HEK293 (cell line): ENCODE measurements at regions not wholly inside any gene's neighbourhood (a gene's known extent, or its start where the extent isn't known, plus 50 kb on each side); places are given as distances from the start of the nearest gene placed in this dataset.

Source experiments
- GLIS1 ChIP-seq: fragments of 450-650 bp; formaldehyde crosslinking; IDR thresholded peaks from 2 replicates; pipeline ENCODE4 v1.5.1; 2016; ENCODE audit warnings: missing biosample characterization, missing genetic modification characterization
- OVOL3 ChIP-seq: fragments of 450-650 bp; formaldehyde crosslinking; IDR thresholded peaks from 2 replicates; pipeline ENCODE4 v1.5.1; 2016; ENCODE audit warnings: missing biosample characterization, missing genetic modification characterization
- PRDM2 ChIP-seq: fragments of 450-650 bp; formaldehyde crosslinking; IDR thresholded peaks from 2 replicates; pipeline ENCODE4 v1.5.1; 2016; ENCODE audit warnings: missing biosample characterization, missing genetic modification characterization, borderline replicate concordance
- SP2 ChIP-seq: fragments of 450-650 bp; formaldehyde crosslinking; IDR thresholded peaks from 2 replicates; pipeline ENCODE4 v1.5.1; 2016; ENCODE audit warnings: missing biosample characterization, missing genetic modification characterization
- SP7 ChIP-seq: fragments of 450-650 bp; formaldehyde crosslinking; IDR thresholded peaks from 2 replicates; pipeline ENCODE4 v1.5.1; 2016; ENCODE audit warnings: missing biosample characterization, missing genetic modification characterization
- TRIM28 ChIP-seq: IDR thresholded peaks from 2 replicates; pipeline ENCODE4 v1.6.1; 2011; ENCODE audit warnings: low read length, control low read depth, borderline replicate concordance
- ZBTB11 ChIP-seq: fragments of 450-650 bp; formaldehyde crosslinking; conservative IDR thresholded peaks from 2 replicates; pipeline ENCODE4 v1.5.1; 2016; ENCODE audit warnings: low read depth, missing biosample characterization, missing genetic modification characterization
- ZBTB17 ChIP-seq: fragments of 450-650 bp; formaldehyde crosslinking; IDR thresholded peaks from 2 replicates; pipeline ENCODE4 v1.5.1; 2016; ENCODE audit warnings: missing biosample characterization, missing genetic modification characterization
- ZBTB21 ChIP-seq: fragments of 450-650 bp; formaldehyde crosslinking; IDR thresholded peaks from 2 replicates; pipeline ENCODE4 v1.5.1; 2017; ENCODE audit warnings: missing biosample characterization, missing genetic modification characterization
- ZBTB7A ChIP-seq: fragments of 450-650 bp; formaldehyde crosslinking; IDR thresholded peaks from 2 replicates; pipeline ENCODE4 v1.5.1; 2016; ENCODE audit warnings: low read depth, missing biosample characterization, missing genetic modification characterization
- ZBTB8A ChIP-seq: fragments of 450-650 bp; formaldehyde crosslinking; IDR thresholded peaks from 2 replicates; pipeline ENCODE4 v1.5.1; 2016; ENCODE audit warnings: missing biosample characterization, missing genetic modification characterization
- ZNF132 ChIP-seq: fragments of 450-650 bp; formaldehyde crosslinking; IDR thresholded peaks from 2 replicates; pipeline ENCODE4 v1.5.1; 2017; ENCODE audit warnings: missing biosample characterization, missing genetic modification characterization, borderline replicate concordance
- ZNF133 ChIP-seq: fragments of 450-650 bp; formaldehyde crosslinking; IDR thresholded peaks from 2 replicates; pipeline ENCODE4 v1.5.1; 2016; ENCODE audit warnings: missing biosample characterization, missing genetic modification characterization
- ZNF140 ChIP-seq: fragments of 450-650 bp; formaldehyde crosslinking; IDR thresholded peaks from 2 replicates; pipeline ENCODE4 v1.5.1; 2016; ENCODE audit warnings: missing biosample characterization, missing genetic modification characterization
- ZNF157 ChIP-seq: fragments of 450-650 bp; formaldehyde crosslinking; IDR thresholded peaks from 2 replicates; pipeline ENCODE4 v1.5.1; 2016; ENCODE audit warnings: missing biosample characterization, missing genetic modification characterization
- ZNF211 ChIP-seq: fragments of 450-650 bp; formaldehyde crosslinking; IDR thresholded peaks from 2 replicates; pipeline ENCODE4 v1.5.1; 2016; ENCODE audit warnings: low read depth, missing biosample characterization, missing genetic modification characterization
- ZNF426 ChIP-seq: fragments of 450-650 bp; formaldehyde crosslinking; IDR thresholded peaks from 2 replicates; pipeline ENCODE4 v1.5.1; 2017; ENCODE audit warnings: missing biosample characterization, missing genetic modification characterization, mild to moderate bottlenecking, inconsistent platforms, moderate library complexity
- ZNF449 ChIP-seq: fragments of 450-650 bp; formaldehyde crosslinking; IDR thresholded peaks from 2 replicates; pipeline ENCODE4 v1.5.1; 2017; ENCODE audit warnings: missing biosample characterization, mild to moderate bottlenecking, missing genetic modification characterization, moderate library complexity
- ZNF473 ChIP-seq: fragments of 450-650 bp; formaldehyde crosslinking; IDR thresholded peaks from 2 replicates; pipeline ENCODE4 v1.5.1; 2017; ENCODE audit warnings: missing biosample characterization, missing genetic modification characterization
- ZNF501 ChIP-seq: fragments of 450-650 bp; formaldehyde crosslinking; IDR thresholded peaks from 2 replicates; pipeline ENCODE4 v1.5.1; 2016; ENCODE audit warnings: missing biosample characterization, missing genetic modification characterization
- ZNF513 ChIP-seq: fragments of 450-650 bp; IDR thresholded peaks from 2 replicates; pipeline ENCODE4 v1.5.1; 2018; ENCODE audit warnings: missing biosample characterization, missing genetic modification characterization
- ZNF549 ChIP-seq: fragments of 450-650 bp; IDR thresholded peaks from 2 replicates; pipeline ENCODE4 v1.5.1; 2018; ENCODE audit warnings: missing biosample characterization, missing genetic modification characterization, mild to moderate bottlenecking, inconsistent platforms, moderate library complexity
- ZNF610 ChIP-seq: fragments of 450-650 bp; formaldehyde crosslinking; IDR thresholded peaks from 2 replicates; pipeline ENCODE4 v1.5.1; 2016; ENCODE audit warnings: missing biosample characterization, missing genetic modification characterization, borderline replicate concordance
- ZNF629 ChIP-seq: fragments of 450-650 bp; formaldehyde crosslinking; IDR thresholded peaks from 2 replicates; pipeline ENCODE4 v1.5.1; 2017; ENCODE audit warnings: missing biosample characterization, missing genetic modification characterization
- ZNF658 ChIP-seq: fragments of 450-650 bp; formaldehyde crosslinking; IDR thresholded peaks from 2 replicates; pipeline ENCODE4; 2016; ENCODE audit warnings: missing biosample characterization, missing genetic modification characterization
- ZNF76 ChIP-seq: fragments of 450-650 bp; formaldehyde crosslinking; IDR thresholded peaks from 2 replicates; pipeline ENCODE4; 2016; ENCODE audit warnings: low read depth, missing biosample characterization, missing genetic modification characterization, borderline replicate concordance

- TF ChIP-seq ZBTB11 (no peak), ZNF501 (no peak), OVOL3 (tag by site-specific recombination) (no peak), PRDM2 (tag by site-specific recombination) (no peak), ZNF513 (tag by site-specific recombination) (no peak), ZNF449 (tag by site-specific recombination) (no peak), SP2 (tag by site-specific recombination) (no peak), ZNF426 (tag by site-specific recombination) (no peak), SP7 (tag by site-specific recombination) (no peak), ZNF473 (tag by site-specific recombination) (no peak), ZNF658 (tag by site-specific recombination) (no peak), ZNF629 (tag by site-specific recombination) (peak; percentile 91), ZNF76 (tag by site-specific recombination) (no peak), ZBTB8A (tag by site-specific recombination) (no peak), ZNF610 (tag by site-specific recombination) (no peak), ZBTB7A (tag by site-specific recombination) (no peak), ZBTB21 (tag by site-specific recombination) (peak; percentile 45; the same call in 1 of the 2 replicates), ZNF157 (tag by site-specific recombination) (no peak), TRIM28 (peak; percentile 95), ZNF133 (tag by site-specific recombination) (no peak), ZNF549 (no peak), ZNF132 (tag by site-specific recombination) (no peak), GLIS1 (no peak), ZNF140 (tag by site-specific recombination) (no peak), ZBTB17 (peak; percentile 38; the same call in 1 of the 2 replicates), ZNF211 (no peak)
These were observed 675.9 kb upstream of the CITED2 start (continued) for GRCh38 chr6:140050101-140050995.
